HG03280 (cell line): ENCODE measurements at regions not wholly inside any gene's neighbourhood (a gene's known extent, or its start where the extent isn't known, plus 50 kb on each side); places are given as distances from the start of the nearest gene placed in this dataset.
"Not testable (repeated sequence)": the region's sequence is repeated elsewhere in the genome, so short reads cannot be mapped to it uniquely, and the experiment has no call there.

Experiments
- ATAC-seq: cut with Tn5 transposase; IDR thresholded peaks from one replicate; pipeline ENCODE4 v1.9.1; 2021; ENCODE audit warnings: mild to moderate bottlenecking, moderate library complexity; ENCODE audit not compliant: unreplicated experiment

GRCh38 chr3:152578769-152579168 lies 256.2 kb upstream of the P2RY1 start:
- ATAC-seq: no peak

DNA sequence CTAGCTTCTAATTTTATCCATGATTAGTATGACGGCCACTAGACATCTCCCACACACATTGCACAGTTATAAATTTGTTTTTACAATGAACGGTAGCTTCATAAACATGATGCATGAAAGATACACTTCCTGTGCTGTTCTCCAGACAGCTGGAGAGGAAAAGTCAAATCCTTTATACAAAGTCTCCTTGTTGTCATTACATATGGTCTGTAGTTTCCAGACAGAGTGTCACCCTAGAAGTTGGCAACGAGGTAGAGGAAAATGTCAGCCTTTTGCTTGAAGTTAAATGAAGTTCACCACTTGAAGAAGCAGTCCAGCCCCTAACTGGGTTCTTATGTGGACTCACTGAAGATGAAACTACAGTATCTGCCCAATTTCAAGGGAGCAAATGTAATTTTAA lies 253.0 kb upstream of the P2RY1 start:
- ATAC-seq: no peak

DNA sequence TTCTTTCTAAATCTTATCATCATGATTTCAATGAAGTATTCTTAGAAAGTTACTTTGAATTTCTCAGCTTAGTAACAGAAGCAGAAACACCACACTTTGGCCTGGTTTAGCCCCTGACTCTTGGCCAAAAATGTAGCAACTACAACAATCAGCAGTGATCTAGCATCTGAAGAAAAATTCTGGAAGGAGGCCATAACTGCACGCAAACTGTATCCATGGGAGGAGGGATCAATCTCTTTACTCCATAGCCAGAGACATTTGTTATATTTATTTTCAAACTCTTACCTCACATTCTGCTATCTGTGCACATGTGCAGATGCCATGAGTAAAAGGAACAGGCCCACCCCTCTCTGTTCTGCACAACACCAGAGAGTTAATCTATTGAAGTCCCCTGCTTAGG lies 251.0 kb upstream of the P2RY1 start:
- ATAC-seq: no peak

DNA sequence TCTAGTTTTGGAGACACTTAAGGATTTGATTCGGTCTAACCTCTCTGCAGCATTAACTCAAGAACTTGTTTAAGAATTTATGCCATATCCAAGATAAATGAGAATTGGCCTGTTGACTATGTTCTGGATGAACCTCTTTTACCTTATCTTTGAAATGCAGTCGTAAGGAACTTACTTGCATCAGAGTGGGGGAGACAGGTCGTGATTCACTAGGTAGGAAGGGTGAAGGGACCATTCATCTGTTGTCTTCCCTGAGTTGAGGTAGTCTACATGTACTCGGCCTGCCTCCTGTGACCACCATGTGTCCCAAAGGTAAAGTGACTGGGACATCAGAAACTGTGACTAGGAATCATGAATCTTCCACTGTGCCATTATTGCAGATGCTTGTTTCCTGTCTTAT lies 248.0 kb upstream of the P2RY1 start:
- ATAC-seq: no peak

DNA sequence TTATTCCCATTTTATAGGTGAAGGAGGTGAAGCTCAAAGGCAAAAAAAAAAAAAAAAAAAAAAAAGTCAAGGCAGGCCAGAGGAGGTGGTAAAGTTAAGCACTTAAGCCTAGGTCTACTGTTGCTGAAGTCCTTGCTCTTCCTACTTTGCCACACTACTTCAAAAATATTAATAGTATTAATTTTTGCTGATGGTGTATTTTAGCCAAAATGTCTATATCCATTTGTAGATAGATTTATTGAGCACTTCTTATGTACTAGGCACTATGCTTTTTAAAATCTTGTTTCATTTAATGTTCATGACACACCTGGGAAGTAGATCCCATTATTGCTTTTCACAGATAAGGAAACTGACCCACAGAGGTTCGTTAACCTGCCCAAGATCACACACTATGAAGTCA lies 247.1 kb upstream of the P2RY1 start:
- no peak for ATAC-seq

GRCh38 chr3:152589644-152590043 lies 245.3 kb upstream of the P2RY1 start:
- ATAC-seq: no peak

GRCh38 chr3:152591515-152591914 lies 243.4 kb upstream of the P2RY1 start:
- no peak for ATAC-seq

DNA sequence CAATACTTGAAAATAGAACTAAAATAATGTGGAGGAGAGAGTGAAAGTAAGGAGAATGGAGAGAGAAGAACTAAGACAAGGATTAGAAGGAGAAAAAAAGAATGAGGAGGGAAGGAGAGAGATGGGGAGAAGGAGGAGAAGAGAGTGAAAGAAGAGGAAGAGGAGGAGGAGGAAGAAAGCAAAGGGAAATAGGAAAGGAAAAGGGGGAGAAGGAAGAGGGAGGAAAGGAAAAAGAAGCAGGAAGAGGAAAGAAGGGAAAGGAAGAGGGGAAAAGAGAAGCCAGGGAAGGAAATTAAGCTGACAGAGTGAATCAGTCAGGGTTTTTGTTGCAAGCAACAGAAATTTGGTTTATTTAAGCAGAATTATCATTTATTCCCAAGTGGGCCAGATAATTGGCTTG lies 241.7 kb upstream of the P2RY1 start:
- no peak for ATAC-seq

DNA sequence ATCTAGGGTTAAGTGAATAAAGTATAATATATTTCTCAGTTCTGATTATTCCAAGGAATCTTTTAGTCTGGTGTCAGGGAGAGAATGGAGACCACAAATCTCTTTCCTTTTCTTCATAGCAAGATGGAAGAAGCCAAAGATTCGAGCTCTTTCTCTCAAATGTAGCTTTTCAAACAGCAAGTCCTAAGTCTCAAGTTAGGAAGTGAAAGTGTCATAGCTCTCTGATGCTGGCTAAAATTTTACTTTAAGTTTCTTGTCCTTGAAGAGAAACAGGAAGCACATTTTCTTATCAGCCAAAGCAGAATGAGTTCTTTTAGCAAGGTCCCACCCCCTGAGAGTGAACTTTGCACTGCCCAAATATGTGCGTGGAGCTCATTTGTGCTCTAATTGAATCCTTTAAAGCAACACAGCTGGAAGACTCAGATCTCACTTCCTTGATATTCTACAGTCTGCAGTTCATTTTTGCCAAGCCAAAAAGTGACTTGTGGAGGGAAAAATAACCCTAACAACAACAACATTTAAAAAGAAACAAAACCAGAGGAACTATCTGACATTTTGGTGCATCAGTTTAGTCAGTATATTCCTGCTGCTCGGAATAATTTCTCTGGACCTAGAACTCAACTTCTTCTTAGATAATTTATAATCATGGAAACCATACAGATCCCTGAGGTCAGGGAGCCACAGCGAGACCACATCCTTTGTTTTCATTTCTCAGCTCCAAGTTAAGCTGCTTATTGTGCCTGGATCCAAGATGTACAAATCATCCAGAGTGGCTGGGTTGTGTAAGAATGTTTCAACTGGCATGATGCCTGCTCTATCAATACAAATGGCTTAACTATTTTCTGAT lies 238.7 kb upstream of the P2RY1 start:
- ATAC-seq: peak; percentile 98

- ATAC-seq: not testable (repeated sequence)
These were observed 238.1 kb upstream of the P2RY1 start for GRCh38 chr3:152596832-152597231.

GRCh38 chr3:152606146-152606545 lies 228.8 kb upstream of the P2RY1 start:
- ATAC-seq: no peak

- no peak for ATAC-seq
These were observed 227.8 kb upstream of the P2RY1 start for GRCh38 chr3:152607179-152607578.

- ATAC-seq: no peak
These were observed 226.0 kb upstream of the P2RY1 start for GRCh38 chr3:152608696-152609594.

DNA sequence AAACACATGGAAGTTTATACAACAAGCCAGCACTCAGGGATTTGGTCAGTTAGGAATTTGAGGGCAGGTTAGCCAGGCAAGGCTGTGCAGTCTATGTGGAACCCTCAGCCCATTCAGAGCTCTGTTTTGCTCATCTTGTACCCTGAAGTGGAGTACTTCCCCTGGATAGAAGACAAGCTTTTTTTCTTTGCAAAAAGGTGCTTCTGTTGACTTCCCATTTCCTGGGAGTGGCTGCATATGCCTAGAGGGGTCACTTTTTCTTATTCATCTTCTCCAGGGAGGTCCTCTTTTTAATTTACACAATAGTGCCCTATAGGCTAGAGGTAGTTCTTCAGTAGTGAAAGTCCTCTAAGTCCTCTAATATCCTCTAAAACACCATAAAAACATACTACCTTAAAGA lies 225.0 kb upstream of the P2RY1 start:
- no peak for ATAC-seq

GRCh38 chr3:152610622-152611021 lies 224.3 kb upstream of the P2RY1 start:
- ATAC-seq: no peak

DNA sequence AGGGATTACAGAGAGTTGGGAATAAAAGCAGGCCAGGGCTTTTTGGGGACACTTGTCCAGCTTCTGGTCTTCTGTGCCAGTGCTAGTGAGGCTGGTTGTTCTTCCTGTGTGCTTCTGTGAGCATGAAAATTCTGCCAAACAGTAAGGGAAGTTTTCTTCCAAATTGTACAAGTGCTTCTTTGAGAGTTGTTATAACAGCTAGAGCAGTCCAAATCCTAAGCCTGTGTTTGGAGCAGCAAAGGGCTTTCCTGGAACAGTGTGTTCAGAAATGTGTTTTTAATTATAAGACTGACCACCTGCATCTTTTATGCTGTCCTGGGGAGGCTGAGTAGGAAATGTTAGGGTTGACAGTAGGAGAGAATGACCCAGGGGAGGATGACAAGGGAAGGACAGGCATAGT lies 223.0 kb upstream of the P2RY1 start:
- no peak for ATAC-seq

DNA sequence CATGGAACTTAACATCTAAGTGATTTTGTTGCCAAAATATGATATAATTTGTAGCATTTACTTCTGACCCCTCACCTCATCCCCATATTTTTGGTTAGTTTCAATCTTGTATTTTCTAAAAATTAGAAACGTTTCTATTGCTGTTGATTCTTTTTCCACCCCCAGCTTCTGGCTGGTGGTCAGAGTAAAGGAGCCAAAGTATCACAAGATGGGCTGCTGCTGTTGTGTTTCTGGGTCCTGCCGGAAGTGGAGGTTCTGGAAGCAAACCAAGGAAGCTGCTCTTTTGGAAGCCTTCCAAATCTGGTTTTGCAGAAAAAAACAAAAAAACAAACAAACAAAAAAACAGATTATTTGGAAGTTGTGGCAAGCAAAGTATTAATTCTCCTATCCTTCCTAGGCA lies 221.1 kb upstream of the P2RY1 start:
- no peak for ATAC-seq

DNA sequence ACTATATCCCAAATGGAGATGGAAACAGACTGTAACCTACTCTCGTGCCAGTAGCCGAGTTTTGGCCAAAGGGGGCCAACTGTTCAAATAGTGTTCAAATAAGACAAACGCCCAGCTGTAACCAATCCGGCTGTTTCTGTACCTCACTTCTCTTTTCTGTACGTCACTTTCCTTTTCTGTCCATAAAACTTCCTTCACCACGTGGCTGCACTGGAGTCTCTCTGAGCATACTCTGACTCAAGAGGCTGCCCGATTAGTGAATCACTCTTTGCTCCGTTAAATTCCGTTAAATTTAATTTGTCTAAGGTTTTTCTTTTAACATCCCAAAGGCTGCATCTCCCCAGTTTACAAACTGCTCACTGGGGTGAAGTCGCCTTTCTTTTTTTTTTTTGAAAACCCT lies 219.2 kb upstream of the P2RY1 start:
- no peak for ATAC-seq

DNA sequence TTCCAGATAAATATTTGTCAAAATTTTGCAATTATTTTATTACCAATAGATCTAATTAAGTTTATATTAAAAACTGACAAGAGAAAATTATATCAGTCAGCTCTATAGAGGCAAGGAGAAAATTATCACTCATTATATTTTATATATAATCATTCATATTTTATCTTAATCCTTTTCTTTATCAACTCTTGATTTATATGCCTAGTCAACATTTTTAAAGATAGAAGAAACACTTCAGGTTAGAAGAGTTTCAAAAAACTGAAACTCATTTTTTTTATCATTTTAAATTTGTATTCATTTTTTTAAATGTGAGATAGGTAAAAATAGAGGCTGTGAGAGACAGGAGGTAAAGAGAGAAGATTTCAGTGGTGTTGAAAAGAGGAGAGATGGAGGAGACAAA lies 217.3 kb upstream of the P2RY1 start:
- no peak for ATAC-seq

GRCh38 chr3:152618529-152618928 lies 216.4 kb upstream of the P2RY1 start:
- no peak for ATAC-seq

DNA sequence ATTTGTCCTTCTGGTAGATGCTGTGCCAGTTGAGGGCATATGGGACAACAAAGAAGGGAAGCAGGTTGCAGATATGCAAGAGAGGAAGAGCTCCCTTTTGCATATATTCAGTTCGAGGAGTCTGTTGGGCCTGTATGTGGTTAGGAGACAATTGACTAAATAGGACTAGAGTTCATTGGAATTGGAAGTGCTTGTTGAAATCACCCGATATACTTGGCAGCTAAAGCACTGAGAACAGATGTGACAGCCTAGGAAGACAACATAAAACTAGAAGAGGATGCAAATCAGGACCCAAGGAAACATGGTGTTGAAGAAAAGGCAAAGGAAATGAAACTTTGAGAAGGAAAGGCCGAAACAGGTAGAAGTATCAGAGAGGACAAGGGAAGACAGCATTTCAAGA lies 215.2 kb upstream of the P2RY1 start:
- no peak for ATAC-seq

GRCh38 chr3:152620395-152620794 lies 214.5 kb upstream of the P2RY1 start:
- ATAC-seq: no peak
